ENCODE measurements at regions not wholly inside any gene's neighbourhood (a gene's known extent, or its start where the extent isn't known, plus 50 kb on each side); places are given as distances from the start of the nearest gene placed in this dataset.

GRCh38 chr16:64543441-64543840 is 578.4 kb downstream of the CDH11 start:
- TF ChIP-seq CTCF (IDR thresholded peaks at IDR 0.05), result no peak
- TF ChIP-seq POLR2A (IDR thresholded peaks at IDR 0.05), result no peak
- no peak for TF ChIP-seq POLR2AphosphoS5 (IDR thresholded peaks at IDR 0.05)
- TF ChIP-seq EP300 (IDR thresholded peaks at IDR 0.05), result no peak

All from stomach (tissue), 4 donors.